Heart left ventricle (tissue), 13 donors: ENCODE measurements at regions not wholly inside any gene's neighbourhood (a gene's known extent, or its start where the extent isn't known, plus 50 kb on each side); places are given as distances from the start of the nearest gene placed in this dataset.

Source experiments
- CTCF ChIP-seq, 12 donors: fragments of 200-600 bp; sonication (generic) in 4 of 12; IDR thresholded peaks; one replicate each; pipeline versions ENCODE4 v1.5.0 to v1.8.0; 2018 to 2022; ENCODE audit warnings: antibody characterized with exemption in 12 of 12, mild to moderate bottlenecking in 5 of 12
- POLR2A ChIP-seq, 2 donors: fragments of 450-650 bp; IDR thresholded peaks; one replicate each; pipeline ENCODE4 v1.6.1; 2017; ENCODE audit warnings: antibody characterized with exemption in 2 of 2, mild to moderate bottlenecking in 2 of 2, moderate library complexity in 2 of 2
- donor health status: ischemic (EF 13 %, LVEDD 7.1; RV severe dilation, severe dysfunction).
- donor health status: DM: no; HTN: yes; CAD: no.
- donor health status: DM: no; HTN: no; CAD: no.
- donor health status: ischemic (EF 25% LVEDD 6.9; RV normal size, moderate dysfunction).
- donor health status: ischemic (EF 25% LVEDD 5.7; RV mildly dilated, moderate dysfunction).
- donor health status: ischemic (EF 35%, LVEDD 5.7; RV mildly dilated, moderate dysfunction).
- donor health status: nonischemic (EF 11% LVEDD 7.7; RV severe dilation, severe dysfunction).
- donor health status: DM: yes; HTN: yes; CAD: no.
- donor health status: PGD.
- donor health status: ischemic (EF 29% LVEDD 5.4; RV normal size, mild dysfunction).
- donor health status: nonischemic (EF 23%, LVEDD 6.1; RV moderate dilation, normal function).

- TF ChIP-seq CTCF (IDR thresholded peaks at IDR 0.05) = no peak
- no peak for TF ChIP-seq POLR2A (IDR thresholded peaks at IDR 0.05)
Measured at GRCh38 chr16:79380995-79381602, 219.4 kb downstream of the MAF start.
